HG03469 (cell line): ENCODE measurements at regions not wholly inside any gene's neighbourhood (a gene's known extent, or its start where the extent isn't known, plus 50 kb on each side); places are given as distances from the start of the nearest gene placed in this dataset.
"Not testable (repeated sequence)": the region's sequence is repeated elsewhere in the genome, so short reads cannot be mapped to it uniquely, and the experiment has no call there.

Source experiments
- ATAC-seq: cut with Tn5 transposase; IDR thresholded peaks from one replicate; pipeline ENCODE4 v1.9.1; 2021; ENCODE audit warnings: mild to moderate bottlenecking, moderate library complexity, moderate number of reproducible peaks; ENCODE audit not compliant: unreplicated experiment

DNA sequence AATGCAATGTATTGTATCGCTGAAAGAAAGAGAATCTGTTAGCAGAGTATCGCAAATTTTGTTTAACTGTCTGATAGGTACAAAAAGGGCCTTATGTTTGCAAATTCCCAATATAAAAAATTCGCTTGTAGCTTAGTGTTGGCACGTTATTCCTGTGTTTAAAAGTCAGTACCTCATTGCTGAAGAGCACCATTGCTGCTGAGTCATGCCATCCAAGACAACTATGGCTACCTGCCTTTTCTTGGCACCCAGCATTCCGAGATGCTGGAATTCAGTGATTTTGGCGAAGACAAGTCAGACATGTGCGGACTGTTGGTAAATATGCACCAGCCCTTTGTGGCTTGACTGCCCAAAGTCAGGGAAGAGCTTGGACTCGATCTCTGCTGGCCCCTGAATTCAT lies 149.5 kb upstream of the EEA1 start:
- no peak for ATAC-seq

DNA sequence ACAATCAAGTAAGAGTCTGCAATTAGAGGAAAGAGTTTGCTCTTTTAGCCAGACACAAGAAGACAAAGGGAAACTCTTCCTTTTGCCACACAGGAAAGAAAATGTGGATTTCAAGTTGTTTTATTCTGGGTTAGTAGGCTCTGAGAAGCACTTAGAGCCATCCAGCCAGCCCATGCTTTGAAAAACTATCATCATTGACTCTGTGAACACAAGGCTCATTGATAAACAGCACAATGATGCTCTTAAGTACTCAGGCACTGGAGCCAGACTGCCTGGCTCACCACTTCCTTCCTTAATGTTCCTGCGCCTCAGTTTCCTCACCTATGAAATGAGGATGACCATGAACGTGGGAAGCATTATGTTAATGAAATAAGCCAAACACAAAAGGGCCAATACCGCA lies 150.2 kb upstream of the EEA1 start:
- ATAC-seq = no peak

DNA sequence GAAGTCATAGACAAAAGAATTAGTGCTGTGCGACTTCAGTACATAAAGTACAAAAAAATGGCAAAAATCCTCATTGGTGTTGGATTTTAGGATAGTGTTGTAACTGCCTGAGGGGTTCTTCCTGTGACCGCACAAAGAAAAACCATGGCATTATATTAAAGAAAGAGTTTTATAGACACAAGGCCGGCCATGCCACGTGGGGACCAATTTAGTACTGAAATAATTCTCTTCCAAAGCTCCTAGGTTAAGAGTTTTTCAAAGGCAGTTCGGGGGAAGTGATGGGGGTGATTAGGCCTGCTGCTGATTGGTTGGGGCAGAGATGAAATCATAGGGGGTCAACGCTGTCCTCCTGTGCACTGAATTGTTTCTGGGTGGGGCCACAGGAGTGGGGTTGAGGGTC lies 150.9 kb upstream of the EEA1 start:
- no peak for ATAC-seq

DNA sequence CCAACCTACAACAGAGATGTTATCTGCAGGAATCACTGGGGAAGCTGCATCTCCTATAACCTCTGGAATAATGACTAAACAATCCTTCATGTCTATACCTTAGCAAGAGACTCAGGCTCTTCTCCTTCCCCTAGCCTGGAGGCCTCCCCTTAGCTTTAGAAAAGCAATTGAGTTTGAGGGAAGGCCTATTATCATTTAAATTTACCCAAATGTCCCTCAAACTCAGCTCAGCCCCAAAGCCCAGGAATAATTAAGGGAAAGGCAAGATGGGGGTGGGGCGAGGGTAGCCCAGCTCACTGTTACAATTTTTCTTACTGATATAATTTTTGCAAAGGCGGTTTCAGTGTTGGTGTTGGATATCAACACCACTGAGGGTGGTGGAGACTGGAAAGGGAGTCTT lies 151.4 kb upstream of the EEA1 start:
- no peak for ATAC-seq

DNA sequence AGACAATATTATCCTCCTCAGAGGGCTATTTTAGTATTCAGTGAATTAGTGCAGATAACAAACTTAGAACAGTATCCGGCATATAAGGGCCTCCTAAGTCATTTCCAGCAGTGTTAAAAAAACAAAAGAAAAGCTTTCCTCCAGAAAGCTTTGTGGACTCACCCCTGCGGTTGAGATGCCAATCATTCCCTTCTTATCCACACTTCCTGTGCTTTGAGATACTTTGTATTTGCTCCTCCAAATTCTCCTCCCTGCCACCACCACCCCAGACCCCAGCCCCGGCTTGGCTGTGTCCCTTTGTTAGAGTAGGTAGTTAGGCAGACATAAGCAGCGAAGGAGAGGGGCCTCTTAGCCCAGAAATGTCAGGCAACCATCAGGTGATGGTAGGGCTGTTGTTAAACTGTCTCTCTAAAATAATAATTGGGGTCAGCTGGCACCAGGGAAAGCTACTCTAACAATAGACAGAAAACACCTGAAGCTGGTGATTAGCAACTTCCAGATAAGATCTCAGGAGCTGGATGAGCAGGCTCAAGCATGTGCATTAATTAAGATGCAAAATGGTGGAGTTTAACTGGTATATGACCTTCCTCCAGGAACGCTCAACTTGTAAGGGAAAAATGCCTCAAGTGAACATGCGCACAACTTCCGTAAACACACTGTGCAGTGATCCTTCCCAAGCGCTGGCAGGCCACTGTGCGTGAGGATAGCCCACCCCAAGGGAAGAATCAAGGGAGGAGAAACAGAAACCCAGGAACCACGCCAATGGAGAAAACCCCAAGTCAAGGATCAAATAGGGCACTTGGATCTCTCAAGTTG lies 152.1 kb upstream of the EEA1 start:
- ATAC-seq = no peak

DNA sequence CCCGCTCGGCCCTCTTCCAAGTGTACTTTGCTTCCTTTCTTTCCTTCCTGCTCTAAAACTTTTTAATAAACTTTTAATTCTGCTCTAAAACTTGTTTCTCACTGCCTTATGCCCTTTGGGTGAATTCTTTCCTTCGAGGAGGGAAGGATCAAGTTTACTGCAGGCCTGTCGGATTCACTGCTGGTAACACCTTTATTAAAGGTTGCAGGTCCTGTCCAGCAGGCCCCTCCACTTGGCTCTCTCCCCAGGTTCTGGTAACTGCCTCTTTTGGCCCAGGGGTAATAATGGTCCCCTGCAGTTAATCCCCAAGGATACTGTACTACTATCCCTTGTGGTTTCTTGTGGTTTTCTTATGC lies 152.7 kb upstream of the EEA1 start:
- no peak for ATAC-seq

DNA sequence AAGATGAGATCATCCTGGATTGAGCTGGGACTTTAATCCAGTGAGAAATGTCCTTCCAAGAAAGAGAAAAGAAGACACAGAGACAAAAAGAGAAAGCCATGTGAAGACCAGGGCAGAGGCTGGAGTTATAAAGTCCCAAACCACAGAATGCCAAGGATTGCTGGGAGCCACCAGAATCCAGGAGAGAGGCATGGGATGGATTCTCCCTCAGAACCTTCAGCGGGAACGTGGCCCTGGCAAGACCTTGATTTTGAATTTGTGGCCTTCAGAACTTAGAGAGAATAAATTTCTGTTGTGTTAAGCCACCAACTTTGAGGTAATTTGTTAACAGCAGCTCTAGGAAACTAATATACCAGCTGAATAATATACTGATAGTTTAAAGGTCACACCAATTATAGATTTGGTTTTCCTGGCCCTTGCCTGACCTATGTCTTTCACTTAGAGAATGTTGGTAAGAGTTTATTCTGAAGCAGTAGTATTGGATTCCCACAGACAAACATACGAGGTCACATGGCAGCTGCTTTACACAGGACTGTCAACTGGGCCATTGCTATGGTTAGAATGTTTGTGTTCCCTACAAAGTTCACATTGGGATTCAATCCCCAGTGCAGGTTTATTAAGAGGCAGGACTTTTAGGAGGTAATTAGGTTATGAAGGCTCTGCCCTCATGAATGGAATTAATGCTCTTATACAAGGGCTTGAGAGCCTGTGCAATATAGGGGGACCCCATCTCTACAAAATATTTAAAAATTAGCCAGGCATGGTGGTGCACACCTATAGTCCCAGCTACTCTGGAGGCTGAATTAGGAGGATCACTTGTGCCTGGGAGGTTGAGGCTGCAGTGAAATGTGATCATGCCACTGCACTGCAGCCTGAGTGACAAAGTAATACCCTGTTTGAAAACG lies 156.5 kb upstream of the EEA1 start:
- no peak for ATAC-seq

DNA sequence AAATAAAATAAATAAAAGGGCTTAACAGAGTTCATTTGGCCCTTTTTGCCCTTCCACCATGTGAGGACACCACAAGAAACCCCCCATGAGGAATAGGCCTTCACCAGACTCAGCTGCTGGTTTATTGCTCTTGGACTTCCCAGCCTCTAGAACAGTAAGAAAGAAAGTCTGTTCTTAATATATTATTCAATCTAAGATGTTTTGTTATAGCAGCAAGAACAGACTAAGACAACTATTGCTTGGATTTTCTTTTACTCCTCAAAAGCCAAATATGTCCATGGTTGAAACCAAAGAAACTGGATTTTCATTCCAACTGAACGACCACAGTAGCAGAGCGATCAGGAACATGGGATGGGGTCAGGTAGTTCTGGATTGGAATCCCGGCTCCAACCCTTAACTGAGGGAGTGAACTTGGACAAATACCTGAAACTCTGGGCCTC lies 157.2 kb upstream of the EEA1 start:
- no peak for ATAC-seq

DNA sequence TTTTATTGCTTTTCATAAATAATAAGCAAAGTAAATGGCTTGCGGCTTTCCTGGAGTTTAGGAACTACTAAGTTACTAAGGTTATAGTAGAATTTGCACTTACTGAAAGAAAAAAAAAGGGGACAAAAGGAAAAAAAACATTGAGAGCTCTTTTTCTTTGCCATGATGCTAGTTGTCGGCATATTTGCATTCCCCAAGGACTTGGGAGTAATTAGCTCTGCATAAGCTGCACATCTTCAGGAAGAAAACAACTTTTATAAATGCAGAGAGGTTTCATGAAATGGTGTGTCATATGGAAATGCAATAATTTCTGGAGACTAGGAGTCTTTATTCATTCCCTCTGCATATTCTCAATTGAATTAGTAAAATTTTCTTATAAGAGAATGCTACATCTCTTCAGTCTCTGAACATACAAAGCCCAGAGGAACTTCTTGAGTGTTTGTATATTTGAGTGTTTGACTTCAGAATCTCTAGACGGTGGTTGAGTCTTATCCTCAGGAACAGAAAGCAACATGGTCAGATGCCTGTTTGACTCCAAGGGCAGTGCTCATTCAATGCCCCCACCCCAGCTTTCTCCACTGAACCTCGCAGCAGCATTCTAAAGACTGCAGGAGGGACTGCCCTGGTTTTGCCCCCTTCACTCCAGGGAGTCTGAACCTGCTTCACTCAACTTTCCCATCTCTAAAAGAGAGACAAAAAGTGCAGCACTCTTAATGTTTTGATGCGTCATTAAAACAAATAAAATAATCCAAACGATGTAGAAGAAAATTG lies 158.9 kb upstream of the EEA1 start:
- ATAC-seq = no peak

DNA sequence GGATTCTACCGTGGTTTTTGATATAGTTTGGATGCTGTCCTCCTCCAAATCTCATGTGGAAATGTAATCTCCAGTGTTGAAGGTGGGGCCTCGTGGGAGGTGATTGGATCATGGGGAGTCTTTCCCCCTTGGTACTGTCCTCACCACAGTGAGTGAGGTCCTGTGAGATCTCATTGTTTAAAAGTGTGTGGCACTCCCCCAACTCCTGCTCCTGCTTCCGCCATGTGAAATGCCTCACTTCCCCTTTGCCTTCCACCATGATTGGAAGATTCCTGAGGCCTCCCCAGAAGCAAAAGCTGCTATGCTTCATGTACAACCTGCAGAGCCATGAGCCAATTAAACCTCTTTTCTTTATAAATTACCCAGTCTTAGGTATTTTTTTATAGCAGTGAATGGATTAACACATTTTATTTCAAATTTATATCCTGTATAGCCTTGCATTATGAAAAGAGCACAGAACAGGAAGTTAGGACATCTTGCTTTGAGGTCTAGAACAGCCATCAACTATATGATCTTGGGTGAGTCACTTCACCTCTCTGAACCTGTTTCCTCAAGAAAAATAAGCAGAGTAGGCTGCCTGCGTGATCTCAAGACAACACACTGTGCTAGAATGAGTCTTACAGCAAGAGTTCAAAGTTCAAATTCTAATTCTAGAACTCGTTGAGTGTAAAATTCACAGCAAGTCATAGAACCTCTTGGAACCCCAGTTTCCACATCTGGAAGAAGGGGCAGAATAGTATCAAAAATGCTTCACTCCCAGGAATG lies 160.9 kb upstream of the EEA1 start:
- ATAC-seq = no peak

DNA sequence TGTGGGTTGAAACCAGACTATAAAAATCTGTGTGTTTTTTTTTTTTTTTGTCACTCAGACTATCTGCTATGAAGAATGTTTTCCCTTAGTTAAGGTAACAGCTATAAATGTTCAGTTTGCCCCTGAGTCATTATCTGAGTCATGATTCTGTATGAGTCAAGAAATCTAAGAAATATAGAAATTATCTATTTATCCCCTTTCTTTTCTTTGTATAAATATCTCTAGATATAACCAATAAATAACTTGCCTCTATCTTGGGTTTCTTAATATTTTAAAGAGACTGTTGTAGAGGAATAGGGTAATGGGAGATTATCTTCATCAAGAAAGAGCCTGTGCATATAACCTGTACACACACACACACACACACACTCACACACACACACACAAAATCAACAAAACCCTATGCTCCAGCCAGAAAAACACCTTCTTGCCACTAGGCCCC lies 161.7 kb upstream of the EEA1 start:
- ATAC-seq = no peak

DNA sequence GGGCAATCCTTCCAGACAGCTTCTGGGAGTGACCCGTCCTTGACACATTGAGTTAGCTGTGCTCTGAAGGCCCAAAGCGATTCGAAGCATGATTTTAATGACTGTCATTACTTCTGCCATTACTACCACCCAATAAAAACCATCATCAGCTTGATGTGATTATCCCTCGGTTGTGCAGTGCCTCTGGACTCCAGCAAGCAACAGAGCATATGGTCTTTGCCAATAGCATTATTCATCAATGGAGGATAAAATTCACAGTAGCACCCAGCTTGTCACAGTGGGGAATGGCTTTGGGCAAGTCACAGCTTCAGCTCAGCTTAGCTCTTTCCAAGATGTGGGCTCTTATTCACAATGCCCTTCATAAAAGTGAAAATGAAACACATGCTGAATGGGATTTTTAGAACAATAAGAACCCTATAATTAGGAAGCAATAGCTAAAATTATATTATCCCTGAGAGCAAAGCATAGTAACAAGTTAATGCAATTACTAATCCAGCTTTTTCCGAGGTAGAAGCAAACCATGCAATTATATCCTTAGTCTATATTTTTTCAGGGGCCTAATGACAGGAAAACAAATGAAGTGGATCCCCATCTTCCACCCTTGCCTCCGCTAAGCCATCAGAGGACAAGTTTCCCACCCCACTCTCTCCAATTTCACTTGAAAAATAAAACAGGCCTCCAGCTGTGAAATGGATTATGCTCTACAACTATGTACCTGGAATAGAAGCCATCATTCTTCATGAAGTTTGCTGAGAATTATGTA lies 163.0 kb upstream of the EEA1 start:
- ATAC-seq = no peak

DNA sequence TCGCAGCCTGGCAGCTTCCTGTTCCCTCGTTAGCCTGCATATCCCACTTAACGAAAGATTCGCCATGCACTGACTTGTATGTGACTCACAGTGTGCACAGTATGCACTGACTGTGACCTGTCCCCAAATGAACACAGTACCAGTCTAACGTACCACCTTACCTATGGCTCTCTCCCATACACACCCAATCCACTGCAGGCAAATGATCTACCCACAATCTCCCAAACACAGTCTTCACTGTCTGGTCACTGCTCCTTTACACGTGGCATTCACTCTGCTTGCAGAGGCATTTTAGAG lies 163.5 kb upstream of the EEA1 start:
- no peak for ATAC-seq

DNA sequence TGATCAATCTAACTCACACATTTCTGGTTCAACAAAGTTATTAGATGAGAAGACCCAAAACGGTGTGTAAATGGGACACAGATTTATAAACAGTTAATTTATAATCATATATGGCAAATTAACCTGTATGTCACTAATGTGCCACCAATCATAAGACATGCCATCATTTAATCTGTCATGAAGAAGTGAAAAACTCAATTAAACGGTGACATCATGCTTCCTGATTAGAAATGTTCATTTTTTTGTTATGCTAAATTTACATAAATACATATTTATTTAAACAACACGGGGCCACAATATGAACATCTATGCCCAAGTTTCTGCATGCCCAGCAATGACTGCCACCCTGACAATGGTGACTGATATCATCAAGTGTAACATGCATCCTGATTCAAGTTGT lies 164.1 kb upstream of the EEA1 start:
- no peak for ATAC-seq

DNA sequence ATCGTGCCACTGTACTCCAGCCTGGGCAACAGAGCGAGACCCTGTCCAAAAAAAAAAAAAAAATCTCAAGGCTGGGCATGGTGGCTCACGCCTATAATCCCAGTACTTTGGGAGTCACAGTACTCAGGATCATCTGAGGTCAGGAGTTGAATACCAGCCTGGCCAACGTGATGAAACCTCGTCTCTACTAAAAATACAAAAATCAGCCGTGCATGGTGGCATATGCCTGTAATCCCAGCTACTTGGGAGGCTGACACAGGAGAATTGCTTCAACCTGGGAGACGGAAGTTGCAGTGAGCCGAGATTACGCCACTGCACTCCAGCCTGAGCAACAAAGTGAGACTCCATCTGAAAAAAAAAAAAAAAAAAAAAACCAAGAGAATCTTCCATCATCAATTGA lies 165.1 kb upstream of the EEA1 start:
- ATAC-seq = not testable (repeated sequence)

DNA sequence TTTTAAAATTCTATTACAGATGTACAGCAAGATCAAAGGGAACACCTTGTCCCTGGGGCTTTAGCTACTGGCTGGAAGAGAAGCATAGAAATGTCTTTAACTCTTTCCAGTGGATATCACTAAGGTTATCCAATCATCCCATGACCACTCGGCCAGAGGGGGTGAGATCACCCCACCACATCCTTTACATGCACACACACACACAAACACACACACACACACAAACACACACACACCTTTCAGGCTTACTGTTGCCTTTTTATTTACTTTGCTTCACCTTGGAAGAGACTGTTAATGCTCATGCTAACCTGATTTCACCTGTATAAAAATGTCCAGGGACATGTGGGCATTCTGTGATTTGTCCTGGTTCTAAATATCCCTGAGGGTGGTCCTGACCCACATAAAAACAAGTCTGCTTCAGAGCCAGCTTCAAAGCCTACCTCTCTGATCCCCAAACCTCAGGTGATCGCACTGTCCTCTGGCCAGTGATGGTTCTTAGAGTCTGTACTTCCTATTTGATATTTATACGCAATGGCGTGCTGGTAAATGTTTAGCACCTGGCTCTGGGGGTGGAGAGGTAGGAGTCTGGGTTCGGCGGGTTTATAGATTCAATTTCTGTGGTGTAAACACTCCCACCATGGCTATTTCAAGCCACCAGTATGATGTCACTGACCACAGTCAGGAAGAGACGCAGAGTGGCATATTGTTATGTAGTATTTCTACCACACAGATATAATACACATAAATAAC lies 166.1 kb upstream of the EEA1 start:
- ATAC-seq = peak; percentile 74

DNA sequence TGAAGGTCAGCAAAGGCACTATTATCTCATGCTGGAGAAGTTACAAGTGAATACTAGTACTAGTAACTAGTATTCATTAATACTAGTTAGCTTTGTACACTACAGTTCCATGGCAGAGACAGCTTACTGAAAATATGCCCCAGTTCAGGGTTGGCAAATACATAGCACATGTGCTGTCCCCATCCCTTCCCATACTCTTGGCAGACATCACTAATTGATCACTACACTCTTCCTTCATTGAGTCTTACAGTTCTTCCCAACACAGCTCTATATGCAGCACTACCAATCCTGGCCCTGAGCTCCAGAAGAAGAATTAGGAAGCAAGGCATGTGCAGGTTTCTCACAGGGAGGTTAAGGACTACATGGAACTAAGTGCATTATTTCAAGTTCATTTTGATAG lies 168.3 kb upstream of the EEA1 start:
- ATAC-seq = no peak

DNA sequence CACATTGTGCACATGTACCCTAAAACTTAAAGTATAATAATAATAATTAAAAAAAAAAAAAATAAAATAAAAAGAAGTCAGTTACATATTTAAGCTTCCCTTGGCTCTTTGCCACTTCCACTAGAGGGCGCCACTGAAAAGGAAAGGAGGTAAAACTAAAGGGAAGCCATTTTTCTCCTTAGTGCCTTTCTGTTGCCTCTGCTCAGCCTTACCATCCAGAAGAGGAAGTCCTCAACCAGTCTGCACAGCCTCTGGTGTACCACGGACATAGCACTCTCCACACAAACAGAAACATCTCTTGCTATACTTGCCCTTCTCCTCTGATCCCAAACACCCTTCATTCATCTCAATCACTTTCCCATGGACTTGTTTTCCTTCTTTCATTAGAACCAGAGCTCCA lies 169.0 kb upstream of the EEA1 start:
- no peak for ATAC-seq

DNA sequence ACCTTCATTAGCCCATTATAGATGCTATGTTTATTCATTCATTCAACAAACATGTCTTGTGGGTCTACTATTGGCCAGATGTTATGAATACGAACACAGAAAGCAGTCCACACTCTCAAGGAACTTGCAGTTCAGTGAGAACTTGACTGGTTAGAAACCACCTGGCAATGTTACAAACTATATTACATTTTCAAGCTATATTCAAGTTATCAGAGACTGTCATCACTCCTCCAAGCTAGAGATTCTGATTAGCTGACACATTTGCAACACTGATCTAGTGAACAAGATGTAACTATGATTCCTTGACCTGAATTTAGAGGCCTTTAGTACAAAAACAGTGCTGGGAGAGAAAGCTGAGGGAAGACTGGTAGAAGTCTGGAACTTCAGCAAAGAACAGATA lies 170.7 kb upstream of the EEA1 start:
- ATAC-seq = no peak
